Natural killer cell (primary cell): ENCODE measurements at regions not wholly inside any gene's neighbourhood (a gene's known extent, or its start where the extent isn't known, plus 50 kb on each side); places are given as distances from the start of the nearest gene placed in this dataset.

Experiments
- ATAC-seq, 3 donors: fragments of 150-1000 bp in 2 of 3; fragments of 200-7000 bp in 1 of 3; cut with Tn5 transposase; 1 replicate in 1 of 3; 2 replicates in 2 of 3; pipeline ENCODE4 v1.10.0; 2021; ENCODE audit warnings: mild to moderate bottlenecking in 2 of 3, moderate library complexity in 2 of 3
- DNase-seq, 2 donors: peaks; one replicate each; pipeline versions ENCODE4 v3.0.0 to v3.0.0-alpha.2; 2013 to 2021; ENCODE audit warnings: mixed read lengths in 1 of 2
- H3K27ac ChIP-seq: one replicate; pipeline ENCODE4 v1.5.1; 2013; ENCODE audit warnings: mild to moderate bottlenecking, low read length
- H3K27me3 ChIP-seq: one replicate; pipeline ENCODE4 v1.6.1; 2013; ENCODE audit warnings: low read length; ENCODE audit not compliant: control insufficient read depth, insufficient read depth
- H3K36me3 ChIP-seq: one replicate; pipeline ENCODE4 v1.6.1; 2013; ENCODE audit warnings: low read length; ENCODE audit not compliant: control insufficient read depth, insufficient read depth
- H3K4me1 ChIP-seq: one replicate; pipeline ENCODE4 v1.6.1; 2013; ENCODE audit warnings: low read length; ENCODE audit not compliant: control insufficient read depth, insufficient read depth
- H3K4me3 ChIP-seq: one replicate; pipeline ENCODE4 v1.5.1; 2013; ENCODE audit warnings: low read length
- H3K9me3 ChIP-seq: one replicate; pipeline ENCODE4 v1.6.1; 2013; ENCODE audit warnings: low read length; ENCODE audit not compliant: control insufficient read depth, insufficient read depth
- H3K27ac Mint-ChIP-seq, 2 donors: one replicate each; pipeline ENCODE4 v1.8.0; 2022; ENCODE audit warnings: mild to moderate bottlenecking in 2 of 2, mixed read lengths in 2 of 2, moderate library complexity in 1 of 2
- H3K27me3 Mint-ChIP-seq, 2 donors: one replicate each; pipeline ENCODE4 v1.8.0; 2022; ENCODE audit warnings: low read depth in 2 of 2, mixed read lengths in 2 of 2
- H3K36me3 Mint-ChIP-seq: one replicate; pipeline ENCODE4 v1.8.0; 2022; ENCODE audit warnings: mixed read lengths
- H3K4me1 Mint-ChIP-seq, 2 donors: one replicate each; pipeline ENCODE4 v1.8.0; 2022; ENCODE audit warnings: mixed read lengths in 2 of 2
- H3K4me3 Mint-ChIP-seq: one replicate; pipeline ENCODE4 v1.8.0; 2022; ENCODE audit warnings: mild to moderate bottlenecking, moderate library complexity, mixed read lengths
- H3K9me3 Mint-ChIP-seq, 2 donors: one replicate each; pipeline ENCODE4 v1.8.0; 2022; ENCODE audit warnings: mixed read lengths in 2 of 2
- WGBS: methylation state at CpG from one replicate; pipeline ENCODE4 v1.1.7; 2013; ENCODE audit warnings: missing lambda C conversion rate; ENCODE audit not compliant: insufficient coverage; 5-methylcytosine and 5-hydroxymethylcytosine counted together
- intact Hi-C: fragments of 100-400 bp; cut with micrococcal nuclease; formaldehyde crosslinking; loops from one replicate; pipeline ENCODE4 v1.14.2; 2022
- TF ChIP-seq, protein P1 (sequence below): fragments of 200-600 bp; IDR thresholded peaks from one replicate; pipeline ENCODE4 v1.8.0; 2022; ENCODE audit warnings: antibody characterized with exemption

DNA sequence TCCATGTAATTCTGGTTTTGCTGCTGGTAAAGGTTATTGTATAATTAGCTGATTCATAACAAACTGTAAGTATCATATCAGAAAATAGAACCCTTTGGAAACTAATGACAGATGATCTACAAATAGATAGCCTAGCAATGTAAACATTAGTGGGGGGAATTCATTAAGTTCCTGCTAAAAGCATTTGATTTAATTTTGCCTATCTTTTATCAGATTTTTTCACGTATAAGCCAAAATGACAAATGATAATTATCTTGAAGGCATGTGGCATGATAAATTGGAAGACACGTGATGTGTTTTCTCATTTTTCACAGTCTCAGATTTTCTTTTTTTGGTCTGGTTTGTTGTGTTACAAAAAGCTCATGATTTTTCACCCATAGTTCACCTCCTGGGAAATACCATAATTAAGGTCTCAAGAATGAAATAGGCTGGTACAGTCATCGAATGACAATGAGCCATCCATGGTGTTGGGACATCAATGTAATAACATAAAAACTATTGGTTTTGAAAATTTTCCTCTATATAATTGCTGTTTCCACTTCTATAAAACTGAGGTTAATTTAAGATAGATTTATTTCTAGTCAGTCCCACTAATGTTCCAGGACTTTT, 325.9 kb upstream of the TBL1XR1 start:
- no peak for ATAC-seq
- Mint-ChIP-seq H3K9me3 (peaks cover 0 to 2% of the 10 kb centered on the region in 2 donors), H3K4me1 (peaks cover 15 to 17% of the 10 kb centered on the region in 2 donors), H3K27ac (no peak overlapping the region), H3K27me3 (no peaks in the 10 kb centered on the region), H3K36me3 (no peaks in the 10 kb centered on the region), H3K4me3 (no peak overlapping the region)
- TF ChIP-seq, protein P1, sequence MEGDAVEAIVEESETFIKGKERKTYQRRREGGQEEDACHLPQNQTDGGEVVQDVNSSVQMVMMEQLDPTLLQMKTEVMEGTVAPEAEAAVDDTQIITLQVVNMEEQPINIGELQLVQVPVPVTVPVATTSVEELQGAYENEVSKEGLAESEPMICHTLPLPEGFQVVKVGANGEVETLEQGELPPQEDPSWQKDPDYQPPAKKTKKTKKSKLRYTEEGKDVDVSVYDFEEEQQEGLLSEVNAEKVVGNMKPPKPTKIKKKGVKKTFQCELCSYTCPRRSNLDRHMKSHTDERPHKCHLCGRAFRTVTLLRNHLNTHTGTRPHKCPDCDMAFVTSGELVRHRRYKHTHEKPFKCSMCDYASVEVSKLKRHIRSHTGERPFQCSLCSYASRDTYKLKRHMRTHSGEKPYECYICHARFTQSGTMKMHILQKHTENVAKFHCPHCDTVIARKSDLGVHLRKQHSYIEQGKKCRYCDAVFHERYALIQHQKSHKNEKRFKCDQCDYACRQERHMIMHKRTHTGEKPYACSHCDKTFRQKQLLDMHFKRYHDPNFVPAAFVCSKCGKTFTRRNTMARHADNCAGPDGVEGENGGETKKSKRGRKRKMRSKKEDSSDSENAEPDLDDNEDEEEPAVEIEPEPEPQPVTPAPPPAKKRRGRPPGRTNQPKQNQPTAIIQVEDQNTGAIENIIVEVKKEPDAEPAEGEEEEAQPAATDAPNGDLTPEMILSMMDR = no peak
- DNase-seq = no peak
- no peaks in the 10 kb centered on the region for H3K9me3 ChIP-seq
- H3K36me3 ChIP-seq = no peaks in the 10 kb centered on the region
- WGBS = 100% methylated on average over 1 of the region's 3 CpGs
- no peaks in the 10 kb centered on the region for H3K27me3 ChIP-seq
- H3K4me1 ChIP-seq = peaks cover 6% of the 10 kb centered on the region
- H3K27ac ChIP-seq = no peak overlapping the region
- intact Hi-C loops = no loop called here
- no peak overlapping the region for H3K4me3 ChIP-seq

DNA sequence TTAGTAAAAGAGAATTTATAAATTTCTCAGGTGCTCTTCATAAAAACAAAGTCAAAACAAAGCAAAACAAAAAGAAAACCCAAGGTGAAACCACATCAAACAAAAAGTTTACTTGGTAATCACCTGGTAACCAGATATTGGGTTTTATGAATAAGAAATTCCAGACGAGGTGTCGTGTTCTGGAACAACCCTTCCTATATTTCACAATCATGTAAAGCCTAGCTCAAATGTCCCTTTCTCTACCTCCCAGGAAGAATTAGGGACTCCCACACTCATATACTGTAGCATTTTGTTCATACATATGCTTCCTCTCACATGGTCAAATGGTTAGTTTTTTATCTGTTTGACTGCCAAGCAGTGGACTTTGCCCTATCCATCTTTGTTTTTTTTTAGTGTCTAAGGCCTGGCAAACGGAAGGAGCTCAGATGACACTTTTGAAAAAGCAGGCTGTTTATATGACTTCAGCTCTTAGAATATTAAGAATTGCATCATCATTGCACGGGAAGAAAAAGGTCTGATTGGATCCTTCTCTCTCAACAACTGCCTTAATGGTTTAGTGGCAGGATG, 326.7 kb upstream of the TBL1XR1 start:
- H3K4me3 Mint-ChIP-seq = no peak overlapping the region
- no peak for DNase-seq
- Histone ChIP-seq H3K4me3 (no peak overlapping the region), H3K36me3 (no peaks in the 10 kb centered on the region), H3K9me3 (no peaks in the 10 kb centered on the region), H3K27me3 (no peaks in the 10 kb centered on the region), H3K4me1 (peaks cover 6% of the 10 kb centered on the region), H3K27ac (no peak overlapping the region)
- peaks cover 0 to 2% of the 10 kb centered on the region in 2 donors for H3K9me3 Mint-ChIP-seq
- TF ChIP-seq, protein P1 = no peak
- H3K27me3 Mint-ChIP-seq = no peaks in the 10 kb centered on the region
- ATAC-seq = no peak
- H3K4me1 Mint-ChIP-seq = peaks cover 15 to 24% of the 10 kb centered on the region in 2 donors
- H3K27ac Mint-ChIP-seq = no peak overlapping the region
- intact Hi-C loops = no loop called here
- no peaks in the 10 kb centered on the region for H3K36me3 Mint-ChIP-seq
- WGBS = 79% methylated on average over 4 of the region's 4 CpGs

DNA sequence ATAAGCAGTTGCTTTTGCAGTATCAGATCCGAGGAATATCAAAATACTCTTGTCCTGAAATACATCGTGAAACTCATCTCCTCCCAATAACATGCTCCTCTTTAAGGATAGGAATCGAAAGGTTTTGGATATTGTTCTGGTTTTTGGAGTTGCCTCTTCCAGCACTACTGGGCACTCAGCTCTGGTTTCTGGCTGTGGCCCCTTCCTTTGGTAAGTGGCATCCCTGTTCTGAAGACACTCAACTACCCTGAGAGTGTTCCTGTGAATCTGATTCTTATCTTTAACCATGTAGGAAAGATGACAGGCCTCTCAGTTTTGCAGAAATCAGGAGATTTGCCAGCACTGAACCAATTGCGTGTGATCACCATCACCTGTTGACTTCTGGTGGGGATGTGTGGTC, 327.5 kb upstream of the TBL1XR1 start:
- peaks cover 15 to 27% of the 10 kb centered on the region in 2 donors for H3K4me1 Mint-ChIP-seq
- no peaks in the 10 kb centered on the region for H3K36me3 ChIP-seq
- no peak for DNase-seq
- no peak overlapping the region for H3K27ac ChIP-seq
- no peaks in the 10 kb centered on the region for H3K9me3 ChIP-seq
- H3K4me3 ChIP-seq = no peak overlapping the region
- TF ChIP-seq, protein P1 = no peak
- no peaks in the 10 kb centered on the region for H3K27me3 ChIP-seq
- WGBS = 80% methylated on average over 1 of the region's 4 CpGs
- H3K27me3 Mint-ChIP-seq = no peaks in the 10 kb centered on the region
- ATAC-seq = no peak
- no peak overlapping the region for H3K27ac Mint-ChIP-seq
- H3K36me3 Mint-ChIP-seq = no peaks in the 10 kb centered on the region
- H3K4me3 Mint-ChIP-seq = no peak overlapping the region
- peaks cover 6% of the 10 kb centered on the region for H3K4me1 ChIP-seq
- H3K9me3 Mint-ChIP-seq = peaks cover 0 to 2% of the 10 kb centered on the region in 2 donors
- intact Hi-C loops = no loop called here

DNA sequence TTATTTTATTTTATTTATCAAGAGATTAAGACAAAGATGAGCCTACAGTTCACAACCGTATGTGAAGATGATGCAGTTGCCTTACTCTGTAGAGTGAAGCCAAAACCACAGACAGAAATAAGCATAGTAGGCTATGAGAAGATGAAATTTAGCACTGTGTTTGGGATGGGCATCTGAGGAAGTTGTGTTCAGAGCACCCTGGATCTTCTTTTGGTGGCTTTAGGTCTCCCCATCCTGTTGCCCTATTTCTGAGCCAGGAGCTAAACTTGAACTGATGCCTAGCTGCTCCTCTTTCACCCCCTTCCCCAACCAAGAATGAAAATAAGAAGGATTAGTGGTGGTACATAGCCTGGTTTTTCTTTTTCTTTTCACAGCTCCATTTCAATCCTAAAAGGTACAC, 328.1 kb upstream of the TBL1XR1 start:
- H3K27me3 ChIP-seq = no peaks in the 10 kb centered on the region
- no peaks in the 10 kb centered on the region for H3K27me3 Mint-ChIP-seq
- H3K36me3 ChIP-seq = no peaks in the 10 kb centered on the region
- H3K27ac Mint-ChIP-seq = no peak overlapping the region
- H3K9me3 ChIP-seq = no peaks in the 10 kb centered on the region
- H3K9me3 Mint-ChIP-seq = peaks cover 0 to 2% of the 10 kb centered on the region in 2 donors
- H3K4me1 Mint-ChIP-seq = peaks cover 15 to 27% of the 10 kb centered on the region in 2 donors
- H3K4me3 Mint-ChIP-seq = no peak overlapping the region
- ATAC-seq (no peak), DNase-seq (no peak)
- intact Hi-C loops = no loop called here
- H3K4me3 ChIP-seq = no peak overlapping the region
- no peak overlapping the region for H3K27ac ChIP-seq
- TF ChIP-seq, protein P1 = no peak
- peaks cover 6% of the 10 kb centered on the region for H3K4me1 ChIP-seq
- WGBS = 36% methylated on average over 1 of the region's 1 CpG
- no peaks in the 10 kb centered on the region for H3K36me3 Mint-ChIP-seq
